GM19468 (cell line): ENCODE measurements at regions not wholly inside any gene's neighbourhood (a gene's known extent, or its start where the extent isn't known, plus 50 kb on each side); places are given as distances from the start of the nearest gene placed in this dataset.
"Not testable (repeated sequence)": the region's sequence is repeated elsewhere in the genome, so short reads cannot be mapped to it uniquely, and the experiment has no call there.

ENCODE experiments used
- ATAC-seq: cut with Tn5 transposase; IDR thresholded peaks from one replicate; pipeline ENCODE4 v1.9.1; 2021; ENCODE audit warnings: mild to moderate bottlenecking, moderate library complexity, moderate number of reproducible peaks; ENCODE audit not compliant: unreplicated experiment; ENCODE audit errors: extremely low read depth

DNA sequence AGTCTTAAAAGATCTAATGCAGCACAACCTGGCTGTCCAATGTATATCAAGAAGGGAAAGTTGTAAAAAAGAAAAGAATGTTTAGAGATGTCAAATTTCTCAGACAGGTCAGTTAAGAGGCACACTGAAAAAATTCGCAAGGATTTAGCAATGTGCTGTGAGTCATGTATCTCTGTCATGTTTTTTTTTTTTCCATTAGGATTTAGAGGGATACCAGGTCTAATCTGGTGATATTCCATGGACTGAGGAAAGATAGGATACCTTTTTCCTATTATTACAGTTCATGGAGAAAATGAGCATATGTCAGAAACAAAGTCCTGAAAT lies 815.4 kb upstream of the PCDH10 start:
- no peak for ATAC-seq

DNA sequence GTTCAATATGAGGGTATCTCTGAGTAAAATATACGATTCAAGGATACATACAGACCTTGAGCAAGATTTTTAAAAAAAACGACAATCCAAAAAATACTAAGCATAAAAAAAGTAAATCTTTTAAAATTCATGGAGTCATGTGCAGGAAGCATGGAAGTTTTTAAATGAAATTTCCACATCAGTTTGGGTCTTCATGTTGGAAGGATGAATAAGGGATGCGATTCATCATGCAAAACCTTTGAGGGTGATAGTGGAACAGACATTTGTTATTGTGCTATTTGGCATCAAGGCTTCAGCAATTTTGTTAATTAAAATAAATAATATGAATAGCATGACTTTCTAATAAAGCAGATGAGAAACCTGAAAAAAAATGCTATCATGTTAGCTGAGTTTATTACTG lies 815.0 kb upstream of the PCDH10 start:
- no peak for ATAC-seq

DNA sequence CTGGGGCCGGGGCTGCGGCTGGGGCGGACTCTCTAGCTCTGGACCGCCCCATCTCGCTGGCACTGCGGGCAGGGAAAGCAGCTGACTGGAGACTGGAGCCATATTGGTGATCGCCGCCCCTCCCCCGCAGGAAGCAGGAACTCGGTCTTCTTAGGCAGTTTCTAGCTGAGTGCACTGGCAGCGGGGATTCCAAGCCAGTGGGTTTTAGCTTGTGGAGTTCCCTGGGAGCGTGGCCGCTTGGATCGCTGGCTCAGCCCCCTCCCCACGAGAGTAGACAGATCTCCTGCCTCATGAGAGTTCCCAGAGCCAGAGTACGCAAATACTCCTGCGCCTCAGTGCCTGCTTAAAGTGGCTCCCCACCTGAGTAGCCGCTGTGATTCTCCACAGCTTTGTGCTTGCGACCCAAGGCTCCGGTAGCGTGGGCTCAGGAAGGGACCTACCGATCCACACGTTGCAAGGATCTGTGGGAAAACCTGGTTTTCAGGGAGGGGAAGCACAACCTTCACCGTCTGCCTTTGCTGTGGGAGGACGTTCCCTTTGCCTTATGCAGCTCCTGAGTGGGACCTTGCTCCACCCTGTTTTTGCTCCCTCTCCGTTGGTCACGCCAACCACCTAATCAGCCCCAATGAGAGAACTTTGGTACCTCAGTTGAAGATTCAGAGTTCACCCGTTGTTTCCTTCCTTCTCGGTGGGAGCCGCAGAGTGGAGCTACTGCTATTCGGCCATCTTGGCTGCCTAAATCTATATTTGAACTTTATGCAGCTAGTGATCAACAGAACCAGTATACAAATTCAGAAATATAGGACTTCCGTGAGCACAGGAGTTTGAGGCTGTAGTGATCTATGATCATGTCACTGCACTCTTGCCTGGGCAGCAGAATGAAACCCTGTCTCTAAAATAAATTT lies 803.9 kb upstream of the PCDH10 start:
- ATAC-seq = no peak

DNA sequence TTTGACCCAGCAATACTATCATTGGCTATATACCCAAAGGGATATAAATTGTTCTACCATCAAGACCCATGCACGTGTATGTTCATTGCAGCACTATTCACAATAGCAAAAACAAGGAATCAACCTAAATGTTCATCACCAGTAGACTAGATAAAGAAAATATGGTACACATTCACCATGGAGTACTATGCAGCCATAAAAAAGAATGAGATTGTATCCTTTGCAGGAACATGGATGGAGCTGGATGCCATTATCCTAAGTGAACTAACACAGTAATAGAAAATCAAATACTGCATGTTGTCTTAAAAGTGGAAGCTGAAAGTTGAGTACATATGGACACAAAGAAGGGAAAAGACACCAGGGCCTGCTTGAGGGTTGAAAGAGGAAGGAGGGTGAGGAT lies 803.1 kb upstream of the PCDH10 start:
- ATAC-seq = no peak

DNA sequence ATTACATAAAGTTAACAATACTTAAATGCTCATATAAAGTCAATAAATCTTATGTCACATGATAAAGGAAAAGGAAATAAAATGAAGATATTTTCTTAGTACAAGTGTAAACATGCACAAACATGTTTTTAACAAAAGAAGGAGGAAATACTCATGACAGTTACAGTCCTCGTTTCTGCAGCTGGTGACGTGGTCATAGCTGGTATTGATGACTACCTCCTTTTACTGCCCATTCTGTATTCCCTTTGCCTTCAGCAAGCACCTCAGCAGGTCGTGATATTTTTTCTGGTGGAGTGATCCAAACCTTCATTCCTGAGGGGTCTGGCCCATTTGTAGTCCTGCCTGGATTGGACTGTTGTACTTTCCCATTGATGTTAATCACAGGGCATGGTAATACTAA lies 797.5 kb upstream of the PCDH10 start:
- ATAC-seq = not testable (repeated sequence)

DNA sequence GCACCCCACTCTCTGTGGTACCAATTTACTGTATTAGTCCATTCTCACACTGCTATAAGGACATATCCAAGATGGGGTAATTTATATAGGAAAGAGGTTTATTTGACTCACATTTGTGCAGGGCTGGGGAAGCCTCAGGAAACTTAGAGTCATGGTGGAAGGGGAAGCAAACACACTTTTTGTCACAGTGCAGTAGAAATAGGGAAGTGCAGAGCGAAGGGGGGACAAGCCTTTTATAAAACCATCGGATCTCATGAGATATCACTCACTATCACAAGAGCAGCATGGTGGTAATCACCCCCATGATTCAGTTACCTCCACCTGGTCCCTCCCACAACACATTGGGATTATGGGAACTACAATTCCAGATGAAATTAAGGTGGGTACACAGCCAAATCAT lies 766.9 kb upstream of the PCDH10 start:
- ATAC-seq = no peak

DNA sequence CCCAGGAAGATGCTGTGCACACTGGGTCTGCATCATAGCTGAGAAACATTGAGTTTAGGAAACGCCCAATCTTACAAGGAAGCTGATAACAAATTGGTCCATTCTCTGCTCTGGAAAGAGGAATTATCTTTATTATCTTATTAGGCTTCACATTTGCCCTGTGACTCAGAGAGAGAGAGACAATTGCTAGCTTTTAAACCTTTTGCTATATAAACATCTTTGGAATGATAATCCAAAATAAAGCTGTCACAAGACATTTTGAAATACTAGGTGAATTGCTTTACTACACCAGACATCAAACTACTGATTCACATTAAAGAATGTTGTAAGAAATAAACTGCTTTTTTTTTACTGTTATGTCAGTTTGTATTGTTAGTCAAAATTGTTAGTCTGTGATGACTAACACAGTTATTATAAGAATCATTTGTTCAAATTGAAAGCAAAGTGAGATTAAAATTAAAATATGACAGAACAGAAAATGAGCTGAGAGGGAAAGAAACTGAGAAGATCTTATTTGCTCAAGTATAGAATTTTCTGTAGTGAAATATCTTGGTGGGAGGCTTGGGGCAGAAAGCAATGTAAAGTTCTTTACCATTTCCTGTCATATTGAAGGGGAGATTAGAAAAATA lies 765.4 kb upstream of the PCDH10 start:
- ATAC-seq = no peak

DNA sequence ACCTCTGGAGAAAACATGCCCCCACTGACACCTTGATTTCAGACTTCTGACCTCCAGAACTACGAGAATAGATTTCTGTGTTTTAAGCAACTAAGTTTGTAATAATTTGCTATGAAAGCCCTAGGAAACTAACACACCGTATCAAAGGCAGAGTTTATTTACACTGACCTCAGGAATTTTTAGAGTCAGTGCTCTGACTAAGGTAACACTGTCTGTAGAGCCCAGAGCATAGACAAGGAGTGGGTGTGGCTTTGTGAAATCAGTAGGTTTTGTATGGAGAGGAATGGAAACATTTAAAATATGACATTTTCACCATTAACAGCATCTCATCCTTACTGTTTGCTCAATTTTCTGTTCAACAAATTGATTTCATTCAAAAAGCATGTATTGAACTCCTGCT lies 764.4 kb upstream of the PCDH10 start:
- ATAC-seq = no peak

DNA sequence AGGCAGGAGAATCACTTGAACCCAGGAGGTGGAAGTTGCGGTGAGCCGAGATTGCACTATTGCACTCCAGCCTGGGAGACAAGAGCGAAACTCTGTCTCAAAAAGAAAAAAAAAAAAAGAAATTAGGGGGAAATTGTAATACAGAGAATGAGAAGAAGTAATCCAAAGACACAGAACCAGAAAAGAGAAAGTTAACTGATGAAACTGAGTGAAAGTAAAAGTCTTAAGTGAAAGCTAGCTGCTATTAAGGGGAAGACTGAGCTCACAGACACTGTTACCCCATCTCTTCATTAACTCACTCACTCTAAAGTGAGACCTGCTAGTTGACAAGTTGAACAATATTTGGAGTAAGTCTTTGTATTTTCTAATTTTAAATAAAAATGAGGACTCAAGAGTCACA lies 763.0 kb upstream of the PCDH10 start:
- ATAC-seq = no peak

DNA sequence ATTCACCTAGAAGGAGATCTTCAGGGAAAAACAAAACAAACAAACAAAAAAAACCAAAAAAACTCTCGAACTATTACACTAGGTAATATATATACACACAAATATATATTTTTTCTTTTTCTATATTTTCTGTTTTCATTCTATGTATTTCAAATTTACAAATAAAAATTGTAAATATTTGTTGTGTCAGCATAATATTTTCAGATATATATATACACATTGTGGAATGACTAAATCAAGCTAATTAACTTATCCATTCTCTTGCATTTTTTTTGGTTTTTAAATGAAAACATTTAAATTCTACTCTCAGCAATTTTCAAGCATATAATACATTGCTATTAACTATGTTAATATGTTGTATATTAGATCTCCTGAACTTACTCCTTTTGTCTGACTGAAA lies 762.0 kb upstream of the PCDH10 start:
- ATAC-seq = no peak

DNA sequence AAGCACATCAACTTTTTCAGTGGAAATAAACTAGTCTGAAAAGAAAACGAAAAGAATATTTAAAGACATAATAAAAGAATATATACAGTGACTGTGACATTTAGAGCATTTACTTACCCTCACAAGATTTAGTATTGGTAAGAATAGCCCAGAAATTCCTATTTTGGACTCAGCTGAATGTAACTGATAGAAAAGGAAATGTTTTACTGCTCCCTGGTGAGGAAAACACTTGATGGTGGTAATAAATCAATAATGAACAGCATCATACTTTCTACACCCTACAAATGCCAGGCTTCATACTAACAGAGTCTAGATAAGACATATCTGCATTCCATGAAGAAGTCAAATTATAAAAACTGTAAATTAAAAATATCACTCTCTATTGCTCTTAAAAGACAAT lies 753.5 kb upstream of the PCDH10 start:
- no peak for ATAC-seq

DNA sequence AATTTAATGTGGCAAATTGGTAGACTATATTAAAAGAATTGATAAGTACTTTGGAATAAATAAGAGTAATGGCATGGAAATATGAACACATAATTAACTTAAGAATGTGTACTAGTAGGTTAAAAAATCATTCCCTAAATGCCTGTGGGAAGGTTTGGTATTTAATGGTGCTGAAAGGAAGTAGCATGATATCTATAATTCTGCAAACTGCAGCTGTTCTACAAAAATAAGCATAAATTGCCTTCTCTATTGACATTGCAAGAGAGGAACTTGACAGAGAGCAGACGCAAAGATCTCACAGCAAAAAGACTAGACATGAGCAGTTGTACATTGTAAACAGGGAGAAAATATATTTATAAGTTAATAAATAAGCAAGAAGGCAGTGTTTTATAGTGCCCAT lies 752.5 kb upstream of the PCDH10 start:
- ATAC-seq = no peak

DNA sequence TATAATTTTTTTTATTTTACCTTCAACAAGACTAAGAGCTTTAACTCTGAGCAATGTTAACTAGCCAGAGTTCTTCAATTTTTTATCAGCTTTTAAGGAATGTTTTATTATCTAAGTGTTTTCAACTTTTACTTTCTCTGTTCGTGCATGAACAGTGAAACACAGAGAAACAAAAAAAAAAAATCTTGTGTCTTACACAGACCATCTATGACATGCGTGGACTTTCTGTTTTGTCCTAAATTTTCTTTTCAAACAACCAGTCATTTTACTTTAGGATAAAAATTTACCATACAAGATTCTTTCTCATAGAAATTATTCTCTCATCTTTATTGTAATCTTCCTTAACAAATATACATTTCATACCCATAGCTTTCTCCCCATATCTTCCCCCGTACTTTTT lies 731.9 kb upstream of the PCDH10 start:
- no peak for ATAC-seq

DNA sequence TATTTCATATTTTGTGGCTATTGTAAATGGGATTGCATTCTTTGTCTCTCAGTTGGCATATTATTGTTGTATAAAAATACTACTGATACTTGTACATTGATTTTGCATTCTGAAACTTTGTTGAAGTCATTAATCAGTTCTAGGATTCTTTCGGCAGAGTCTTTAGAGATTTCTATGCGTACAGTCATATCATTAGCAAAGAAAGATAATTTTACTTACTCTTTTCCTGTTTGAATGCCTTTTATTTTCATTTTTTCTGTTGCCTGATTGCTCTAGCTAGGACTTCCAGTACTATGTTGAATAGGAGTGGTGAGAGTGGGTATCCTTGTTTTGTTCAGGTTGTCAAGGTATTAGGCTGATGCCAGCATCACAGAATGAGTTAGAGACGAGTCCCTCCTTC lies 722.0 kb upstream of the PCDH10 start:
- ATAC-seq = no peak

DNA sequence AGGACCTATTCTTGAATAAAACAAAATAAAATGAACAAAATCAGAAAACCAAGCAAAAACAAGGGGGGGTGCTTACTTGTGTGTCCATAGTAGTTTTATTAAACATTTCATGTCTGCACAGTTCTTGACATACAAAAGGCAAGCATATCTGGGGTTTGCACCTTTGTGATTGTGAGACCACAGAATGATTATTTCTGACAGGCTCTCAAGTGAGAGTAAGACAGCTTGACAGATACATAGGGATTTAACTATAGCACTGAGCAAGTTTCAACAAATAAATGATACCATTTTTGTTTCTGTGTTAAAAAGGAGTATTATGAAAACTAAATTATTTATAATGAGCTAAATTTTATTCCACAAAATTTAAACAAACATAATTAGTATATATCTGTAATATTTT lies 712.0 kb upstream of the PCDH10 start:
- ATAC-seq = no peak

DNA sequence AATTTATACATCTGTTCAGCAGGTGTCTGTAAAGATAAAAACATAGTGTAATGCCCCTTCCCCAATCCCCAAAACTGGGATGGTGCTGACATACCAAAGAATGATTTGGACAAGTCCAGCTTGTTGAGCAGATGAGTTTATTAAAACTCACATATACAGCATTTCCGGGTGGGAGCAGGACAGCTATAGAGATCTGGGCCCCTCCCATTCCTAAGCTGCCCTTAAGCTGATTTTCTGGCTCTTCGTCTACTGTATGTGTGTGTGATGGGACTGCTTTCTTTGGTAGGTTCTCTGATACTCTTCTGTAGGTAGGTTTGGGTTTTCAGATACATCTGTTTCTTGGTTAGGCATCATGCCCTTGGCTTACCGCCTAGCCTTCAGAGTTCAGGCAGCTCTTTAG lies 703.7 kb upstream of the PCDH10 start:
- no peak for ATAC-seq

DNA sequence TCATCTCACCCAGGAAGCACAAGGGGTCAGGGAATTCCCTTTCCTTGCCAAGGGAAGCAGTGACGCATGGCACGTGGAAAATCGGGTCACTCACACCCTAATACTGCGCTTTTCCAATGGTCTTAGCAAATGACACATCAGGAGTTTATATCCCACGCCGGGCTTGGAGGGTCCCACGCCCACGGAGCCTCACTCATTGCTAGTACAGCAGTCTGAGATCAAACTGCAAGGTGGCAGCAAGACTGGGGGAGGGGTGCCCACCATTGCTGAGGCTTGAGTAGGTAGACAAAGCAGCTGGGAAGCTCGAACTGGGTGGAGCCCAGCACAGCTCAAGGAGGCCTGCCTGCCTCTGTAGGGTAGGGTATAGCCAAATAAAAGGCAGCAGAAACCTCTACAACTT lies 691.1 kb upstream of the PCDH10 start:
- ATAC-seq = not testable (repeated sequence)

DNA sequence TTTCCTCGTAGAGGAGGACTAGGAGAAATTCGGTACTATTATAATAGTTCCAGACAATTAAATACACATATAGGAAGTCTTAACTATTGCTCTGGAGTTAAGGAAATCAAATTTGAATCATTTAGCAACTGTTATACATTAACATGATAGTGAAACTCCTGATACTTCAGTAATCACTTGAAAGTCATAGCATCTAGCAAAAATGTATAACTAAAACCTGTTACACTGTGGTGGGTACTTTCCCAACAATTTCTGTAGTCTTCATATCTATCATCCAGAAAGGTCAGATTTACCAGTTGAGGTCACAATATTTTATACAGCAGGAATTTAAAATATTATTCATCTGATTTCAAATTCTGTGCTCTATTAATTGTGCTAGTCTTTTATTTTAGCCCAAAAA lies 669.6 kb upstream of the PCDH10 start:
- no peak for ATAC-seq

DNA sequence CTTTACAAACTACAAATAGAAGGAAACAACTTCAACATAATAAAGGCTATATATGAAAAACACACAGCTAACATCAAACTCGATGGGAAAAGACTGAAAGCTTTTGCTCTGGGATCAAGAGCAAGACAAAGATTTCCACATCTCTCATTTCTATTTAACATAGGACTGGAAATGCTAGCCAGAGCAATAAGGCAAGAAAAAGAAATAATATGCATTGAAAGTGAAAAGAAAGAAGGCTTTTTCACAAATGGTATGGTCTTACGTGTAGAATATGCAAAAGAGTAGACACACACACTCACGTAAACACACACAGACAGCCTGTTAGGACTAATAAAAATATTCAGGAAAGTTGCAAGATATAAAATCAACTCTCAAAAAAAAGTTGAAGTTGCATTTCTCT lies 660.5 kb upstream of the PCDH10 start:
- no peak for ATAC-seq

DNA sequence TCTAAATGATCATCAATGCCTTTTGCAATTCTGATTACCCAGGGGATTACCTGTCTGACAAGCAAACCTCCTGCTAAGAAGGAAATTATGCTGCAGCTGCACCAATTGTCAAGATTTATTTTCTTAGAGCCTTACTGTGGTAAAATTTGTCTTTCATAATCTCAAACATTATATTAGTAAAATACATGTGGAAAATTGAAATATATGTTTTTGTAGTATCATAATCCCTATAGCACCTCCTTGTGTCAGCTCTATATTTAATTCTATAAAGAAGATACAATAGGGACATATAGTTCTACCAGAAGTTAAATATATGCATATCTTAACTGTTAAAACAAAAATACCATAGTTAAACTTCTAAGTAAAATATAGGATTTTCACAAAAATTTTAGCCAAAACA lies 655.6 kb upstream of the PCDH10 start:
- no peak for ATAC-seq

DNA sequence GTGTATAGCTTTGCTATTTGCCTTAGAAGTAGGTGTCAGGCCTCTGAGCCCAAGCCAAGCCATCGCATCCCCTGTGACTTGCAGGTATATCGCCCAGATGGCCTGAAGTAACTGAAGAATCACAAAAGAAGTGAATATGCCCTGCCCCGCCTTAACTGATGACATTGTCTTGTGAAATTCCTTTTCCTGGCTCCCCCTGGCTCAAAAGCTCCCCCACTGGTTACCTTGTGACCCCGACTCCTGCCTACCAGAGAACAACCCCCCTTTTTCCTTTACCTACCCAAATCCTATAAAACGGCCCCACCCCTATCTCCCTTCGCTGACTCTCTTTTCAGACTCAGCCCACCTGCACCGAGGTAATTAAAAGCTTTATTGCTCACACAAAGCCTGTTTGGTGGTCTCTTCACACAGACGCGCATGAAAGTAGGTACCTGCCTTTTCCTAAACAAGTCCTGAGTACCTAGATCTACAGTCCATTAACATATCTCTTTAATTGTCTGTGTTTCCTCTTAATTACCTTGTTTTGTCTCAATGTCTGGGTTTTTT lies 653.8 kb upstream of the PCDH10 start:
- ATAC-seq = not testable (repeated sequence)

DNA sequence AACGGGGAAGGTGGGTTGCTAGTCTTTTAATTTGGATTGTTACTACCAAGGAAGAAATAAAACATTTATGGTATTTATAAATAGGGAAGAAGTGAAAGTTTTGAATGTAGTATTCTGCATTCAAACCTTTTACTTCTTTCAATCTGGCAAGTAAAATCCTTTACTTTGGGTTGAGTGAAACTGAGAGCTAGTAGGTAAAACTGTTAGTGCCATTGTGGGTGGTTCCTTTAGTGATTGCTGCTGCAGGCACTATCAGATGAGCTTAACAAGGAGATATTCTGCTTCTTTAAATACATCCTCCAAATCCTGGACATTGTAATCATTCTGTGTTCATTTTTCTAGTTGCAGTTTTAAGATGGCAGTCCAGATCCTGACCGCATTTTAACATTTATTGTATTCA lies 650.9 kb upstream of the PCDH10 start:
- ATAC-seq = no peak
